Renal cortex interstitium (tissue), 11 donors: ENCODE measurements at regions not wholly inside any gene's neighbourhood (a gene's known extent, or its start where the extent isn't known, plus 50 kb on each side); places are given as distances from the start of the nearest gene placed in this dataset.

Experiments
- DNase-seq, 11 donors: peaks; one replicate each; pipeline ENCODE4 v3.0.0-alpha.2; 2013; ENCODE audit warnings: low read depth in 9 of 11, low spot score in 4 of 11; ENCODE audit errors: extremely low read depth in 1 of 11

DNA sequence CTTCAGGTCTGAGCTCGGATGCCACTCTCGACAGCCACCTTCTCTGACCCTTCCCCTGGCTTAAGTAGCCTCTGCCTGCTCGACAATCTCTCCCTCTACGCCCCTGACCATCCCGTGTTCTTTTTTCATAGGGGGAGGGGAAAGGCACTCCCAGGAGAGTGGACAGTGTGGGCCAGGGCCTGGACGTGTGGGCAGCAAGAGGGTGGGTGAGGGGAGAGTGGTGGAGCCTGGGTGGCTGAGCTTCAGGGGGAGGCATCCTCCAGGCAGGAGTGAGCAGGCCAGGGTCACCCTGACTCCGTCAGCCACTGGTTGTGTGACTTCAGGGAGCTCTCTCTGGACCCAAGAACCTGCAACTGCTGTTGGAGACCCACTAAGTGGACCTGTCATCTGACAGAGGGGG lies 92.7 kb downstream of the CEBPB start:
- no peak for DNase-seq

DNA sequence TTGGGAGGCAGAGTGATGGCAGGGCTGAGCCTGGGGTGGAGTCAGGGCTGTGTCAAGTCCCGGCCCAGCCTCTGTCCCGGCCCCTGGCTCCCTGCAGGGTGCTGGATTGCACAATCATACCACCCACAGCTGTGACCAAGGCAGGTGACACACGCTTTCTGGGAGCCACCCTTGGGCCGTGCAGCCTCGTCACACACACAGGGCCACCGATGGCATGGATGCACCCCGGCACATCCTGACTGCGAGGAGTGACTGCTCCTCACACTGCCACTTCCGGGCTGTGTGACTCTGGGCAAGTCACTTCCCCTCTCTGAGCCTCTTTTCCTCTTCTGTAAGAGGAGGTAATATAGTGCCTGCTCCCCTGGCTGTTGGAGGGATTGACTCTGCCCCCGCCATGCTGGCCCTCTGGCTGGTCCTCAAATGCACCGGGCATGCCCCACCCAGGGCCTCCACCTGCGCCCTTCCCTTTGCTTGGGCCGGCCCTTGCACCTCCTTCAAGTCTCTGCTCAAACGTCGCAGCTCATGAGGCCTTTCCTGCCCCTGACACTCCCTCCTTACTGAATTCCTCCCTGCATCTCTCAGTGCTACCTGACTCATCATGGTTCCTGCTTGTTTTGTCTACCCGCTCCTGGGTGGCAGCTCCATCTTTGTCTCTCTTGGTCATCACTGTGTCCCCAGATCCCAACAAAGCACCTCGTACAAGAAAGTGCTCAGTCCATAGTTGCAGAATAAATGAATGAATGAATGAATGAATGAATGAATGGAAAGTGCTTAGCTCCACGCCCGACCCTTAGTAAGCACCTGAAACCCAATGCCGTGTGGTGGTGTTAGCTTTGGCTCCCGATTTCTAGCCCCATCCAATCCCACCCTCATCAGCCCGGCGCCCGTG lies 93.5 kb downstream of the CEBPB start:
- no peak for DNase-seq

DNA sequence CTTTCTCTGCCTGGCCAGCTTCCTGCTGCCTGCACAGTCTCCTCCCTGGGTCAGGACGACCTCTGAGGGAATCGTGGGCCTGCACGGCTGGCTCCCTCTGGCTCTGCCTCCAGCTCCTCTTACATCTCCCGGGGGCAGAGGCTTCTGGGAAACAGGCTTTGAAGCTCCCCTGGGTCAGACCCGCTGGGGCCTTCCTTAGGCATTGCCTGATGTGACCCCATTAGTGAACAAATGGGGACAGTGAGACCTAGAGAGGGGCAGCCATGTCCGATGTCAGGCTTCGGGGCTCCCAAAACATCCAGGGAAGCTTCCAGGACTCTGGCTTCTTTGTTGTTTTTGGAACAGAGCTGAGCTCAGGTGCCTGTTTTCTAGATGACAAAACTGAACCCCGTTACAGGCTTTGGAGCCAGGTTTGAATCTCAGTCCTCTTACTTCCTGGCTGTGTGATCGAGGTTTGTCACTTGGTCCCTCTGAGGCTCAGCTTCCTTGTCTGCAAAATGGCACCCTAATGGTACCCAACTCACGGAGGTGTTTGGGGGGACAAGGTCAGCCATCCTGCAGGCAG lies 94.3 kb downstream of the CEBPB start:
- DNase-seq, result peak in 2 of 11 donors; percentile 33 to 63

DNA sequence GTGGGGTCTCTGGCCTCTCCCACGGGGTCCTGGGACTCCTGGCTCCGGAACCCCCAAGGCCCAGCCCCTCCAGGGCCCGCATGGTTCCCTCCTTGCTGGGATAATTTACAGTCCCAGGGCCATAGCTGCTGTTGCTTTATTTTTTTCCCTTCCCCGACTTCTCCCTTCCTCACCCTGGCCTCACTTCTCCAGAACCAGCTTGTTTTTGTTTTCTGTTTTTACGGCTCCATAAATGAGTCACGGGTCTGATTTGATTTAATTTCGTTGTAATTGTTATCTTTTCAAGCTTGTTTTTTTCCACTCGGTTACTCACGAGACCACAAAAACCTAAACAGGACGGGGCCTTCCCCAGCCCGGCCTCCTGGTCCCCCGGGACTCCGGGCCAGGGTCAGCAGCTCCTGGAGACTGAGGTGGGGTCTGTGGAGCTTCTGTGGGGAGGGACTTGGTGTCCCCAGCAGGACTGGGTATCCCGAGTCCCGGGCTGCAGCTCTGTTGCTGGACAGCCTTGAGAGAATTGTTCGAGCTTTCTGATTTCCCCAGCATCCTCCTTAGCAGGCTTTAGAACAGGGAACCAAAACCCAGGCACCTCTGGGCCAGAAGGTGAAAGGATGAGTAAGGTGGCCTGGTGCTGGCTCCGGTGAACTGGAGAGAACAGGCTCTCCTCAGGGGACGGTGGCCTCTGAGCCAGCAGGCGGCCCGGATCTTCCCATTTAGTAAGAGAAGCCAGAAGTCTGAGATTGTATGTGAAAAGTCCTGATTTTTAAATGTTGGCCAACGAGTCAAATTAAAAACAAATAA lies 94.9 kb downstream of the CEBPB start:
- peak in 6 of 11 donors; percentile 63 to 82 (median 76) for DNase-seq

DNA sequence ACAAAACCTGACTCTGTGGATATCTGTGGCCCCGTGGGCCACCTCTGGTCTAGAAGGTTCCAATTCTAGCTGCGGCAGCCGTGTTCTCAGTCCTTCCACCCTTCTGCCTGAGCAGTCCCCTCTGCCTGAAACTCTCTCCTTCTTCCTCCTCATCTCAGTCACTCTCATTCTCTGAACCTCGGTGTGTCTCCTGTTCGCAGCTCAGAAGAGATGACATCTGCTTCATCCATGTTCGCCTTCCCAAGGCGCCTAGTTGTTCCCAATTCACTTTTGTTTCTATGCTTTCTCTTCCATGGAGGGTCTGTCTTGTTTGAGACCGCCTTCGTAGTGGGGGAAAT lies 95.5 kb downstream of the CEBPB start:
- no peak for DNase-seq

DNA sequence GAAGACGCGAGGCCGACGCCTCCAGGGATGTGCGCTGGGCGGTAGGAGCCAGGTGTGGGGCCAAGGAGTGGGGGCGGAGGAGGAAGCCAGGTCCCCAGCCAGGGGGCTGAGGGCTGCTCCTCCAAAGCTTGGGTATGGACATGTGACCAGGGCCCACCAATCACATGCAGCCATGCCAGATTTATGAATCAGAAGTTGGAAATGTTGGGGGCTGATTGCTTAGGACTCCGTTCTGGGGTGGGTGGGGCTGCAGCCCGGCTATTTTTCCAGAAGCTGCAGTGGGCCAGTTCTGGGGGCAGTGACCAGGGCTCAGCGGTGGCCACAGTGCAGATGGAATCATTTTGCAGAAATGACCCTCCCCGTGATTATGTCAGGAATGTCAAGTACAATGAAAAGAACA lies 96.0 kb downstream of the CEBPB start:
- no peak for DNase-seq

DNA sequence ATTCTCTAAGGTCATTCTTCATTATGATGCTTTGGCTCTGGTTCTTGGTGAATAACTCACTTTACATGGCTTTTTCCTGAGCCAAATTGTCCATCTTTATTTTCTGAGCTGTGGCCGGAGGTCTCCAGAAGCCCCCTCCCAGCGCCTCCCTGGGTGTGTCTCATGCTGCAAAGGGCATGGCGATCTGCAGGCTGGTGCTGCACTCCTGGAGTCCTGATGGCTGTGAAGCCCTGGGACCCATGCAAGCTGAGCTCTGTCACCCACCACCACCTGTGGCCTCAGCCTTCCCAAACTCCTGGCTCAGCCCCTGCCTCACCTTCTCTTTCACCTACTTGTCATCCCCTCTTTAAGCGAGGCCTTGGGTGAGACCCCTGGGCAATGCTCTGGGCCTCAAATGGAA lies 96.9 kb downstream of the CEBPB start:
- no peak for DNase-seq

DNA sequence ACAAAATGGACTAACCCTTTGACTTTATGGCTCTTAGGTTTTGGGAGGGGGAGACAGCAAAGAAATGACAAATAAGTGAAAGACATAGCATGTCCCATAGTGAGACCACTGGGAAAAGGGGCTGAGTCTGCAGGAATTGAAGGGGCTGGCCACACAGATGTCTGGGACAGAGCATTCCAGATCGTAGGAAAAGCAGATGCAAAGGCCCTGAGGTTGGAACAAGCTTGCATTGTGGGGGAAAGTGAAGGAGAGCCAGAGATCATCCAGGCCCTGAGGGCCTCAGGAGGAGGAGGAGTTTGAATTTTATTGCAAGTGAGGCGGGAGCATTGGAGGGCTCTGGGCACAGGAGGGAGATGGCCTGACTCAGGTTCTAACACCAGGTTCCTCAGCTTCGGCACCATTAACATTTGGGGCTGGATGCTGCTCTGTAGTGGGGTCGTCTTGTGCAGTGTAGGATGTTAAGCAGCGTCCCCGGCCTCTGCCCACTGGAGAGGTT lies 97.5 kb downstream of the CEBPB start:
- DNase-seq, result no peak

DNA sequence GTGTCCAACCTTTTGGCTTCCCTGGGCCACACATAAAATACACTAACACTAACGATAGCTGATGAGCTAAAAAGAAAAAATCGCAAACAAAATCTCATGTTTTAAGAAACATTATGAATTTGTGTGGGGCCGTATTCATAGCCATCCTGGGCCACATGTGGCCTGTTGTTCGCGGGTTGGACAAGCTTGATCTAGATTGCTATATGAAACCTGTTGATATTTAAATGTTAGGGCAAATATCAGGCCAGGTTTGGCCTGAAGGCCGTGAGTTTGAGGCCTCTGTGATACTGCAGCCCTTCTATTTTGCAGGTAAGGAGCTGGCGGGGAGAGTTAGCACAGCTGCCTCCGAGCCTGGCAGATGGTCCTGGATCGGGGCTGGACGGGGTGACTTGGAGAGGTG lies 99.0 kb downstream of the CEBPB start:
- no peak for DNase-seq

DNA sequence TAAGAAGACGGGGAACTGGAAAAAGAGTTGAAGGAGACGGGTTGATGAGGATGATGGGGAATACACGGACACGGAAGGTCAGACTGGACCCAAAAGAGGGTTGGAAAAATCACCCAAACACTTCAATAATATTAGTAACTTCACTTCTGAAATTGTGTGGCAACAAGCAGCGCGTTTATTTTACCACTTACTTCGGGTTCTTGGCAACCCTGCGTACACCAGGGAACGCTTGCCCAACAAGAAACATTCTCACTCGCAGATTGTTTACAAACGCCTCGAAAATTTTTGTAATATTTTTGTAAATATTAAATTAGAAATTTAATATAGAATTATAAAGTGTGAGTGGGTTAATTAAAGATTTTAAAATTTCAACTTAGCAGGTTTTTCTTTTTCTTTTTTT lies 99.5 kb downstream of the CEBPB start:
- DNase-seq, result no peak

DNA sequence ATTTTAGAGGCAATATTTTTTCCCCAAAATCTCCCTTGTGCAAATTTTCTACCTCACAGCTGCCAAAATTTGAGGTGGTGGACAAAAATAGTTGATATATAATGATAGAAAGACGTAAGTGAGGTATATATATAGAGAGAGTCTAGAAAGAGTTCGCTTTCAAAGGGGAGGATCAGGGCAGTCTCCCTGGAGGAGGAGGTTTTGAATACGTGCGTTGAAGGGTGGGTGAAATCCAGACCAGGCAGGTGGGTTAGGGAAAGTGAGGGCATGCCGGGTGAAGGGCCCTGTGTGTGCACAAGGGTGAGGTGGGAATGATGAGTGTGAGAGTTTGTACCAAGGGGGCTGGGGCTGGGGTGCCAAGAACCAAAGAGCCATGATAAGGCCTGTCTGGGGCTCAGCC lies 100.2 kb downstream of the CEBPB start:
- DNase-seq, result no peak

DNA sequence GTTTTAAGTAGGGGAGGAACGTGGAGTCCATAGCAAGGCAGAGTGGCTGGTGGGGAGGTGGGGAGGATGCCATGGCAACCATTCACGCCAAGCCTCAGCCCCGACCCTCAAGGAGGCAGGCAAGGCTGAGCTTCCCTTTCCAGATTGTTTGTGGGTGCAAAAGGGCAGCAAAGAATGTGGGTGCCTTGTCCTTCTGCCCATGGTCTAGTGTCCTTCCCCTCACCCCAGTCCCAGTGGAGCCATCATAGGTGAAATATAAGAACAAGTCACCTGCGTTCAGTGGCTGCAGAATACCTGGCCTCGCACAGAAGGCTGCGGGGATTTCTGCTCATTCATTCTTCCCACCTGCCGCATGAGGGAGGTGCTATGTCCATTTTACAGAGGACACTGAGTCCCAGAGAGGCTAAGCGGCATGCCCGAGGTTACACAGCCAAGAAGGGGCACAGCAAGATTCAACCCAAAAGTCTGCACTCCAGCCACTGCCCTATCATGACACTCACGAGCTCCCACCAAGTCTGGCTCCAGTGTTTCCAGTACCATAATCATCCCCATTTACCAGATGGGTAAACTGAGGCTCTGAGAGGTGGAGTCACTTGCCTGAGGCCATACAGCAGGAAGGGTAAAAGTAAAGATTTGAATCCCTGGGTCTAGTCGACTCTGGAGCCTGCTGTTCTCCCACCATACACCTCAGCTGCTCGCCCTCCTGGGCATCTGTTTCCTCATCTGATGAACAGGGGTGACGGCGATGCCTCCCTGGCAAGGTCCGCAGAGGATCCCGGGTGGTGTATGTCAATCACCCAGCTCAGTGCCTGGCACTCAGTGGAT lies 100.8 kb downstream of the CEBPB start:
- DNase-seq, result no peak

DNA sequence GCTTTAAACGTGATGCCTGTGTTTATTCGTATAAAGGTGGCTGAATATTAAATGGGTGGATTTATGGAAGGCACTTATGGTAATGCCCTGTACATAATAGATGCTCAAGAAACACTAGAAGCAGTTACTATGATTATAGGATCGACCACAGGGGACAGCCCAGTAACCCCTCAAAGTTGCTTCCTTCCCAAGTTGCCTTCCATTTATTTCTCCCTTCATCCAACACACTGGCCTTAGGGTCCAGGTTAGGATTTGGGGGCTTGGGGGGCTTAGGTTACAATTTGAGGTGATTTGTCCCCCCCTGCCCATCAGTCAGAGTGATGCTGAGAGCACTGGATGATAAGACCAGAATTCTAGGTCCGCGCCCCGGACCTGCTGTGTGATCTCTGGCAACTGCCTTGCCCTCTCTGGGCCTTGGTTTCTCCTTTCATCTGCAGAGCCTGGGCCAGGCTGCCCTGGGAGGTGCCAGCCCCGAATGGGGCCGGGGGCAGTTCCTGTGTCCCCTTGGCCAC lies 101.5 kb downstream of the CEBPB start:
- DNase-seq, result no peak

DNA sequence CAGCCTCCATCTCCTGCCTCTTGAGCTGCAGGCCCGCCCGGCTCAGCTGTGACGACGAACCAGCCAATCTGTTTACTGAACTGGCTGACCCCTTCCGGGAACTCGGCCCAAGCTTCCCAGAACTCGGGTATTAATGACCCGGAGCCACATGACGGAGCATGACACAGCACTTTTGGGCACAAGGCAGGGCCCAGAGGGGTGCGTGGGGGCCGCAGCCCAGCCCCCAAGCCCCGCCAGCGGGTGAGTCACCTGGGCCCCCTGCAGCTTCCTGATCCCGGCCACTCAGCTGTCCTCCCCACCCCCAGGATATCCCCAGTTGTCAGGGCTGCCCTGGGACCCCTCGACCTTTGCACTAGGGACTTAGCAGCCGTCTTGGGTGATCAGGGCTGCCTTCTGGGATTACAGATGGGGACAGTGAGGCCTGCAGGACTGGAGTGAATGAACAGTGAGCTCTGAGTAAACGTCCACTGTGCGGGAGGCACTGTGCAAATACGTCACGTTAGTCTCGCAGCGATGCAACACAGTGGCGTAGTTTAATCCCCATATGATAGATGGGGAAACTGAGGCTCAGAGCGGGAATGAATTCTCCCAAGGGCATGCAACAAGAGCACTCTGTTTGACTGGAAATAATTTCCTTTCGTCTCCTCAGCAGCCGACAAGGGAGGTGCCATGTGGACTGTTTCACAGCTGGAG lies 102.1 kb downstream of the CEBPB start:
- peak in 8 of 11 donors; percentile 36 to 86 (median 77) for DNase-seq

DNA sequence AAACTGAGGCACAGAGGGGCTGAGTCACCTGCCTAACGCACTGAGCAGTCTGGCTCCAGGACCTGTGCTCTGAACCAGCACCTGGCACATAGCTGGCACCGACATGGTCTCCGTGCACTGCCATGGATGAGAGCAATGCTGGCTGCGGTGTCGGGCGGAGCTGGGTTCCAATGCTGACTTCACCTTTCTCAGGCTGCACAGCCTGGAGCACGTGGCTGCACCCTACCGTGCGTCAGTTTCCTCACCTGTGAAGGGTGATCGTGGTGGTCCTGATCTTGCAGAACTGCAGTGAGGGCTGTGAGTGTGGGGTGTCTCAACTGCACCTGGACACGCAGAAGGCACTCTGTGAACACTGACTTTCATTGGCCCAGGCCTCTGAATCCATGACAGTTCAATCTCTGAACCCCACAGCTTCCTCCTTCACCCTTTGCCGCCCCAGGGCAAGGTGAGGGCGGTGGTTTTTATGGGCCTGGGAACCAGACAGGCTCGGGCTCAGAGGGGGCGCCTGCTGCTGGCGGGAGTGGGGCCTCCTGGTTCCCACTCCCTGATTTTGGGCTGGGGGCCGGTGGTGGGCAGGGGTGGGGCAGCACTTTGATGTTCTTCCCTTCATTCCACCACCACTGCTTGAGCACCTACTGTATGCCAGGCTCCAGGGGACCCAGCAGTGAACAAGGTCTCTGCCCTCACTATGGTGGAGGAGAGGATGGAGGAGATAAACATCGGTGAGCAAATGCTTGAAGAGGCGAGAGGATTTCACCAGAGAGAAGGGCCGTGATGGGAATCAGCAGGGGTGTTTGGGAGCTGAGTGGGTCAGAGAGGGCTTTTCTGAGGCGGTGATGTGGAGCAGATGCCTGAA lies 102.9 kb downstream of the CEBPB start:
- no peak for DNase-seq

DNA sequence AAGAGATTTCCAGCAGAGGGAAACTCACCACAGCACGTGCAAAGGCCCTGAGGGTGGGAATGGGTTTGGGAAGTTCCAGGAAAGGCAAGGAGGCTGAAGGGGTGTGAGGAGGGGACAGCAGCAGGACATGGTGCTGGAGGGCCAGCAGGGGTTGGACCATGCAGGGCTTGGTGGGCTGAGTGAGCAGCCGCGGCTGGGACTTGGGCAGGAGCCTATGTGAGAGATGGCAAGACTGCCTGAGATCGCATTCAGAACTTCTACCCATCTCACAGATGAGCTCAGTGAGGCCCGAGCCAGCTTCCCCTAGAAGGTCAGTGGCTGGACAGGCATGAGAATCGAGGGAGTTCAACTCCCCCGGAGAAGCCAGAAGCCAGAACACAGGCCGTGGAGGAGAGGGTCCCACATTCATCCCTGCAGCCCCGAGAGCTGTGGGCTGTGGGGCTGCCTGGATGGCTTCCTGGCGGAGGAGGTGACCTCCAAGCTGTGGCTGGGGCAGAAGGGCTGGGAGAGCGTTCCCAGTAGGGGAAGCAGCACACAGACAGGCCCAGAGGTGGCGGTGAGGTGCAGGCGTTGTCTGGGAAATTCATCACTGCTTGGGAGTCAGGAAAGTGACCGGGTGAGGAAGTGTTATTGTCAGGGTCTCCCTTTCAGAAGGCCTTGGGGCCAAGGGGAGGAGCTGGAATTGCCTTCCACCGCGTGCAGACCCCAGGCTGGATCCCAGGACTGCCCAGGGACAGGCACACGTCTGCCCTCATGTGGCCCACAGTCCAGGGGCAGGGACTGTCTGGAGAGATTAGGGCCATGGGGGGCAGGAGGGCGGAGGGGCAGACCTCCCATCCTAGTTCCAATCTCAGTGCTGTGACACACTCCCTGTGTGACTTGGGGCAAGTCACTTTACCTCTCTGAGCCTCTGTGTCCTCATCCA lies 103.8 kb downstream of the CEBPB start:
- DNase-seq, result no peak
